ENCODE measurements at regions not wholly inside any gene's neighbourhood (a gene's known extent, or its start where the extent isn't known, plus 50 kb on each side); places are given as distances from the start of the nearest gene placed in this dataset.

DNA sequence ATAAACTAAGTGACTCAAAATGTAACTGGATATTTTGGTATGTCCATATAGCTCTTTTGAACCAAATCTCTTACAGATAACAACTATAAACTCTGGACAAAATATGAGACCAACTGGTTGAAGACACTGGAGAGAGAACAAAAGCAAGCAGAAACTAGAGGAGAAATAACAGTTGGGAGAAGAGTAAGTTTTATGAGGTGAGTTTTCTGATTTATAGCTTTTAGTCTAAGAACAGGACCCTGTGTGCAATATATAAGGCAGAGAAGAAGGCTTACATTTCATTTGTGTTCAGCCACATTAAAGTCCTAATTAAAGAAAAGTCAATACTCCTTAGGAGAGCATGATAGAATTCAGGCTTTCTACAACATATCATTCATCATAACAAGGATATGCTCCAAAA lies 71.0 kb upstream of the AMOTL1 start:
- Histone ChIP-seq H3K4me3 (no peak overlapping the region), H3K9me3 (no peaks in the 10 kb centered on the region), H3K27me3 (no peaks in the 10 kb centered on the region), H3K36me3 (no peaks in the 10 kb centered on the region), H3K27ac (no peak overlapping the region), H3K4me1 (peaks cover 7% of the 10 kb centered on the region in 2 donors)
- TF ChIP-seq POLR2A (IDR thresholded peaks at IDR 0.05): no peak
- TF ChIP-seq, protein P1, sequence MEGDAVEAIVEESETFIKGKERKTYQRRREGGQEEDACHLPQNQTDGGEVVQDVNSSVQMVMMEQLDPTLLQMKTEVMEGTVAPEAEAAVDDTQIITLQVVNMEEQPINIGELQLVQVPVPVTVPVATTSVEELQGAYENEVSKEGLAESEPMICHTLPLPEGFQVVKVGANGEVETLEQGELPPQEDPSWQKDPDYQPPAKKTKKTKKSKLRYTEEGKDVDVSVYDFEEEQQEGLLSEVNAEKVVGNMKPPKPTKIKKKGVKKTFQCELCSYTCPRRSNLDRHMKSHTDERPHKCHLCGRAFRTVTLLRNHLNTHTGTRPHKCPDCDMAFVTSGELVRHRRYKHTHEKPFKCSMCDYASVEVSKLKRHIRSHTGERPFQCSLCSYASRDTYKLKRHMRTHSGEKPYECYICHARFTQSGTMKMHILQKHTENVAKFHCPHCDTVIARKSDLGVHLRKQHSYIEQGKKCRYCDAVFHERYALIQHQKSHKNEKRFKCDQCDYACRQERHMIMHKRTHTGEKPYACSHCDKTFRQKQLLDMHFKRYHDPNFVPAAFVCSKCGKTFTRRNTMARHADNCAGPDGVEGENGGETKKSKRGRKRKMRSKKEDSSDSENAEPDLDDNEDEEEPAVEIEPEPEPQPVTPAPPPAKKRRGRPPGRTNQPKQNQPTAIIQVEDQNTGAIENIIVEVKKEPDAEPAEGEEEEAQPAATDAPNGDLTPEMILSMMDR (IDR thresholded peaks at IDR 0.05 in 4 of 5, conservative IDR thresholded peaks at IDR 0.05 in 1 of 5): no peak
- DNase-seq: no peak
- ATAC-seq: no peak
- in situ Hi-C loops (cut with MboI; ENCODE audit: low sequenced_read_pairs in 4 of 4): no loop called here
- intact Hi-C loops (cut with DNase I; ENCODE audit: low total_unique reads): no loop called here

DNA sequence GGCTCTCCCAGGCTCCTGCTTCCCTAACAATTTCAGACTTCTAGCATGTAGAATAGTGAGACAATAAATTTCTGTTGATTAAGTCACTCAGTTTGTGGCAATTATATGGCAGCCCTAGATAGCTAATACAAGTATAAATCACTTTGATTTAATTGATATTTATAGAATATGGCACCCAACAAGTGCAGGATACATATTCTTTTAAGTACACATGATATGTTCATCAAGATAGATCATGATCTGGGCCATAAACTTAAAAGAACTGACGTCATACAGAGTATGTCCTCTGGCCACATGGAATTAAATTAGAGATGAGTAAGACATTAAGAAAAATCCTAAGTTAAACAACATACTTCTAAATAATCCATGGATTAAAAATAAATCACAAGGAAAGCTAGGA lies 67.5 kb upstream of the AMOTL1 start:
- in situ Hi-C loops (cut with MboI; ENCODE audit: low sequenced_read_pairs in 4 of 4): no loop called here
- ATAC-seq (no peak), DNase-seq (no peak)
- Histone ChIP-seq H3K4me1 (peaks cover 6 to 11% of the 10 kb centered on the region in 2 donors), H3K36me3 (no peaks in the 10 kb centered on the region), H3K27me3 (no peaks in the 10 kb centered on the region), H3K9me3 (no peaks in the 10 kb centered on the region), H3K27ac (no peak overlapping the region), H3K4me3 (no peak overlapping the region)
- intact Hi-C loops (cut with DNase I; ENCODE audit: low total_unique reads): no loop called here
- TF ChIP-seq, protein P1 (IDR thresholded peaks at IDR 0.05 in 4 of 5, conservative IDR thresholded peaks at IDR 0.05 in 1 of 5): no peak
- no peak for TF ChIP-seq POLR2A (IDR thresholded peaks at IDR 0.05)

DNA sequence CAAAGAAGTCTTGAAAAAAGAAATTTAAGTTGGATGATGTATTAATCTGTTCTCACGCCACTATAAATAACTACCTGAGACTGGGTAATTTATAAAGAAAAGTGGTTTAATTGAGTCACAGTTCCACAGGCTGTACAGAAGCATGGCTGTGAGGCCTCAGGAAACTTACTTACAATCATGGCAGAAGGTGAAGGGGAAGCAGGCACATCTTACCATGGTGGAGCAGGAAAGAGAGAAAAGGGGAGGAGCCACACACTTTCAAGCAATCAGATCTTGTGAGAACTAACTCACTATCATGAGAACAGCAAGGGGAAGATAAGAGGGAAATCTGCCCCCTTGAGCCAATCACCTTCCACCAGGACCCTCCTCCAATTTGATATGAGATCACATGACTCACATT lies 65.7 kb upstream of the AMOTL1 start:
- TF ChIP-seq POLR2A (IDR thresholded peaks at IDR 0.05): no peak
- TF ChIP-seq, protein P1 (IDR thresholded peaks at IDR 0.05 in 4 of 5, conservative IDR thresholded peaks at IDR 0.05 in 1 of 5): no peak
- intact Hi-C loops (cut with DNase I; ENCODE audit: low total_unique reads): no loop called here
- H3K27ac ChIP-seq: no peak overlapping the region
- H3K9me3 ChIP-seq: no peaks in the 10 kb centered on the region
- no peak overlapping the region for H3K4me3 ChIP-seq
- H3K4me1 ChIP-seq: peaks cover 14 to 16% of the 10 kb centered on the region in 2 donors
- H3K36me3 ChIP-seq: no peaks in the 10 kb centered on the region
- no peak for DNase-seq
- no peak for ATAC-seq
- in situ Hi-C loops (cut with MboI; ENCODE audit: low sequenced_read_pairs in 4 of 4): no loop called here
- no peaks in the 10 kb centered on the region for H3K27me3 ChIP-seq

DNA sequence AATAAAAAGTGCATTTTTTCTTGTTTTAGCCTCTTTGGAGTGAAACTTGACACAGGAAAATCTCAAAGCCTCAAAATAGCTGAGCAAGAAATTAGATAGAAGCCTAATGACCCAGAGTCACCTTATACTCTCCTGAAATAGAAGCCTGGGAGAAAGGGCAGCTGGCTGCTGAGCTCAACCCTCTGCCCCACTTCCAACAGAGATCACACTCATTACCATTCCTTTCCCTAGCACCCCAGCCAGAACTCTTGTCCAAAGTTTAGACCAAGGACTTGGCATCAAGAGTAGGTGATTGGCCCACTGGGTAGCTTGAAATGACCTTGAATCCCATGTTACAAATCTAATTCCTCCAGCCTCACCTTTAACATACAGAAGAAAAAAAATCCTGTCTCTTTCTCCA lies 62.7 kb upstream of the AMOTL1 start:
- H3K36me3 ChIP-seq: no peaks in the 10 kb centered on the region
- intact Hi-C loops (cut with DNase I; ENCODE audit: low total_unique reads): loop anchor here (1.0 to 5.0 kb wide), 2 partner anchors 32 to 57 kb away; no protein-coding TSS in a partner anchor
- TF ChIP-seq POLR2A (IDR thresholded peaks at IDR 0.05): no peak
- TF ChIP-seq, protein P1 (IDR thresholded peaks at IDR 0.05 in 4 of 5, conservative IDR thresholded peaks at IDR 0.05 in 1 of 5): no peak
- H3K4me3 ChIP-seq: peak overlapping the region in 2 of 4 donors; percentile 47 to 51
- no peaks in the 10 kb centered on the region for H3K9me3 ChIP-seq
- no peaks in the 10 kb centered on the region for H3K27me3 ChIP-seq
- in situ Hi-C loops (cut with MboI; ENCODE audit: low sequenced_read_pairs in 4 of 4): no loop called here
- peak overlapping the region; percentile 84 to 91 (median 88) for H3K27ac ChIP-seq
- DNase-seq (peak; percentile 47 to 73), ATAC-seq (peak; percentile 76 to 80)
- H3K4me1 ChIP-seq: peaks cover 22 to 28% of the 10 kb centered on the region in 2 donors
